ENCODE measurements at regions not wholly inside any gene's neighbourhood (a gene's known extent, or its start where the extent isn't known, plus 50 kb on each side); places are given as distances from the start of the nearest gene placed in this dataset.

- TF ChIP-seq POLR2A (IDR thresholded peaks at IDR 0.05), result no peak
- TF ChIP-seq CTCF (IDR thresholded peaks at IDR 0.05), result no peak
- TF ChIP-seq POLR2AphosphoS5 (IDR thresholded peaks at IDR 0.05), result no peak
Observed at GRCh38 chr7:12985752-12986151, 298.3 kb downstream of the ARL4A start.

All from sigmoid colon (tissue), 4 donors.